H9 (cell line): ENCODE measurements at regions not wholly inside any gene's neighbourhood (a gene's known extent, or its start where the extent isn't known, plus 50 kb on each side); places are given as distances from the start of the nearest gene placed in this dataset.

ENCODE experiments used
- DNase-seq: peaks from one replicate; pipeline ENCODE4 v3.0.0-alpha.2; 2017
- H2AFZ ChIP-seq: one replicate; pipeline ENCODE4 v1.6.1; 2013; ENCODE audit warnings: mild to moderate bottlenecking, low read length, control low read depth, moderate library complexity
- H2AK5ac ChIP-seq: 2 replicates; pipeline ENCODE4 v1.6.1; 2013; ENCODE audit warnings: low read length, control low read depth, mixed read lengths; ENCODE audit not compliant: insufficient read length
- H2BK120ac ChIP-seq: one replicate; pipeline ENCODE4 v1.6.1; 2013; ENCODE audit warnings: low read depth, mild to moderate bottlenecking, low read length, control low read depth, inconsistent platforms; ENCODE audit not compliant: poor library complexity, severe bottlenecking
- H2BK12ac ChIP-seq: 2 replicates; pipeline ENCODE4 v1.6.1; 2013; ENCODE audit warnings: low read length, control low read depth, mixed read lengths, low read depth; ENCODE audit not compliant: insufficient read length
- H2BK15ac ChIP-seq: 2 replicates; pipeline ENCODE4 v1.6.1; 2013; ENCODE audit warnings: low read depth, low read length, control low read depth
- H2BK20ac ChIP-seq: one replicate; pipeline ENCODE4 v1.6.1; 2013; ENCODE audit warnings: low read depth, mild to moderate bottlenecking, low read length, control low read depth, inconsistent platforms; ENCODE audit not compliant: poor library complexity, severe bottlenecking
- H2BK5ac ChIP-seq: 2 replicates; pipeline ENCODE4 v1.6.1; 2013; ENCODE audit warnings: low read length, control low read depth, mixed read lengths; ENCODE audit not compliant: insufficient read length
- H3K14ac ChIP-seq: 2 replicates; pipeline ENCODE4 v1.6.1; 2013; ENCODE audit warnings: low read length, control low read depth; ENCODE audit not compliant: insufficient read depth
- H3K18ac ChIP-seq: 2 replicates; pipeline ENCODE4 v1.6.1; 2013; ENCODE audit warnings: low read depth, mild to moderate bottlenecking, mixed read lengths, low read length, control low read depth; ENCODE audit not compliant: insufficient read length
- H3K23ac ChIP-seq: 2 replicates; pipeline ENCODE4 v1.6.1; 2013; ENCODE audit warnings: low read length, control low read depth, mixed read lengths, low read depth; ENCODE audit not compliant: insufficient read length
- H3K23me2 ChIP-seq: 2 replicates; pipeline ENCODE4 v1.6.1; 2013; ENCODE audit warnings: low read depth, mild to moderate bottlenecking, mixed read lengths, low read length, control low read depth; ENCODE audit not compliant: insufficient read length, poor library complexity, severe bottlenecking
- H3K27ac ChIP-seq: 2 replicates; pipeline ENCODE4 v1.5.1; 2013; ENCODE audit warnings: low read length, control low read depth, mixed read lengths, low read depth; ENCODE audit not compliant: insufficient read length
- H3K27me3 ChIP-seq: 2 replicates; pipeline ENCODE4 v1.6.1; 2013; ENCODE audit warnings: low read length, control low read depth, inconsistent platforms; ENCODE audit not compliant: insufficient read depth
- H3K4ac ChIP-seq: 2 replicates; pipeline ENCODE4 v1.6.1; 2013; ENCODE audit warnings: low read depth, mild to moderate bottlenecking, control low read depth, inconsistent platforms, low read length, moderate library complexity
- H3K4me1 ChIP-seq: 2 replicates; pipeline ENCODE4 v1.6.1; 2013; ENCODE audit warnings: low read length, control low read depth, inconsistent platforms; ENCODE audit not compliant: insufficient read depth
- H3K4me2 ChIP-seq: 2 replicates; pipeline ENCODE4 v1.6.1; 2013; ENCODE audit warnings: low read length, control low read depth, mixed read lengths; ENCODE audit not compliant: insufficient read length, insufficient read depth
- H3K56ac ChIP-seq: 2 replicates; pipeline ENCODE4 v1.6.1; 2013; ENCODE audit warnings: low read depth, mild to moderate bottlenecking, mixed read lengths, low read length, control low read depth; ENCODE audit not compliant: insufficient read length
- H3K79me1 ChIP-seq: 2 replicates; pipeline ENCODE4 v1.6.1; 2013; ENCODE audit warnings: low read depth, mild to moderate bottlenecking, moderate library complexity, low read length, control low read depth, inconsistent platforms; ENCODE audit not compliant: insufficient read depth, poor library complexity, severe bottlenecking
- H3K79me2 ChIP-seq: 2 replicates; pipeline ENCODE4 v1.6.1; 2013; ENCODE audit warnings: low read length, control low read depth, inconsistent platforms; ENCODE audit not compliant: insufficient read depth
- H3K9ac ChIP-seq: 2 replicates; pipeline ENCODE4 v1.6.1; 2013; ENCODE audit warnings: low read length, control low read depth, mixed read lengths; ENCODE audit not compliant: insufficient read length; ENCODE audit errors: extremely low read depth
- H3K9me3 ChIP-seq: one replicate; pipeline ENCODE4 v1.6.1; 2013; ENCODE audit warnings: low read depth, low read length, inconsistent platforms; ENCODE audit not compliant: control insufficient read depth
- H3T11ph ChIP-seq: one replicate; pipeline ENCODE4 v1.6.1; 2013; ENCODE audit warnings: mild to moderate bottlenecking, low read length, control low read depth, inconsistent platforms
- H4K20me1 ChIP-seq: one replicate; pipeline ENCODE4 v1.6.1; 2013; ENCODE audit not compliant: control insufficient read depth, insufficient read length, insufficient read depth
- H4K5ac ChIP-seq: 2 replicates; pipeline ENCODE4 v1.6.1; 2013; ENCODE audit warnings: low read depth, mild to moderate bottlenecking, mixed read lengths, low read length, control low read depth; ENCODE audit not compliant: insufficient read length
- H4K8ac ChIP-seq: replicated peaks from 2 replicates; pipeline ENCODE4 v1.6.1; 2013; ENCODE audit warnings: low read length, control low read depth, mixed read lengths, low read depth; ENCODE audit not compliant: insufficient read length
- H4K91ac ChIP-seq: 2 replicates; pipeline ENCODE4 v1.6.1; 2013; ENCODE audit warnings: low read depth, mild to moderate bottlenecking, moderate library complexity, mixed read lengths, low read length, control low read depth; ENCODE audit not compliant: insufficient read length
- H3K27ac Mint-ChIP-seq, 3 experiments: 2 replicates in 2 of 3; 3 replicates in 1 of 3; pipeline ENCODE4 v1.8.0; 2020 to 2021; ENCODE audit warnings: mixed read lengths in 3 of 3, mild to moderate bottlenecking in 1 of 3, moderate library complexity in 1 of 3
- H3K27me3 Mint-ChIP-seq: 2 replicates; pipeline ENCODE4 v1.8.0; 2021; ENCODE audit warnings: low read depth, mild to moderate bottlenecking, moderate library complexity, mixed read lengths
- H3K36me3 Mint-ChIP-seq, 3 experiments: 2 replicates in 2 of 3; 3 replicates in 1 of 3; pipeline ENCODE4 v1.8.0; 2020 to 2021; ENCODE audit warnings: low read depth in 3 of 3, mixed read lengths in 3 of 3; ENCODE audit not compliant: insufficient read depth in 1 of 3
- H3K4me1 Mint-ChIP-seq, 2 experiments: 2 replicates each; pipeline ENCODE4 v1.8.0; 2020; ENCODE audit warnings: mixed read lengths in 2 of 2
- H3K4me3 Mint-ChIP-seq, 2 experiments: 2 replicates in 1 of 2; 3 replicates in 1 of 2; pipeline ENCODE4 v1.8.0; 2020 to 2021; ENCODE audit warnings: mild to moderate bottlenecking in 2 of 2, mixed read lengths in 2 of 2, moderate library complexity in 1 of 2
- H3K9me3 Mint-ChIP-seq, 2 experiments: 2 replicates in 1 of 2; 3 replicates in 1 of 2; pipeline ENCODE4 v1.8.0; 2020; ENCODE audit warnings: mild to moderate bottlenecking in 2 of 2, mixed read lengths in 2 of 2, moderate library complexity in 1 of 2
- WGBS: extraction: QIAGEN DNeasy Blood & Tissue Kit; methylation state at CpG from one replicate; pipeline ENCODE4 v1.1.7; 2013; ENCODE audit warnings: missing lambda C conversion rate, low lambda C conversion rate, mixed read lengths; ENCODE audit not compliant: insufficient read length; ENCODE audit errors: extremely low coverage; 5-methylcytosine and 5-hydroxymethylcytosine counted together
- TF ChIP-seq, protein P1 (sequence below): fragments of 200-600 bp; sonication (generic); conservative IDR thresholded peaks from 3 replicates; pipeline ENCODE4 v1.8.0; 2021; ENCODE audit warnings: antibody characterized with exemption, mild to moderate bottlenecking

DNA sequence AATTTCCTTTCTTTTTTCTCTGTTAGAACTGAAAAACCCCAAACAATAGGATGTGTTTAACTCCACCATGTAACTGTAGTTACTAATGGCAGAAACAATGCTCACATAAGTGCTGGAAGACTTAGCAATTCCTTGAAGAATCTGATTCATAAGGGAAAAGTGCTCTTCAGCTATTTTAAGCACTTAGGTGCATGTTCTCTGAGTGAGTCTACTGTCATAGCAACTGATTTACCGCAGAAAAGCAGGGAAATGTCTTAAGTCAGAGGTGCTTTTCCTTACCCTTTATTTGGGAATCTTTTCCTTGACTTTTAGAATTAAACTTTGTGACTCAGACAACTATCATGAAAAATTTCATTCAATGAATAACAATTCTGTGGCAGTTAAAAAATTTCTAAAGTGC, 65.4 kb upstream of the NABP1 start:
- Histone ChIP-seq H2AFZ (no peak overlapping the region), H3K18ac (no peak overlapping the region), H3K4me2 (no peak overlapping the region), H2BK120ac (no peak overlapping the region), H3K79me1 (no peaks in the 10 kb centered on the region), H4K5ac (no peak overlapping the region), H3K9me3 (no peaks in the 10 kb centered on the region), H3K79me2 (no peaks in the 10 kb centered on the region), H2BK20ac (no peak overlapping the region), H2BK5ac (no peak overlapping the region), H3T11ph (no peak overlapping the region), H2AK5ac (no peak overlapping the region), H4K8ac (no peak overlapping the region), H3K56ac (no peak overlapping the region), H2BK12ac (no peak overlapping the region), H2BK15ac (no peak overlapping the region), H3K23ac (no peak overlapping the region), H4K20me1 (no peaks in the 10 kb centered on the region), H3K27me3 (no peaks in the 10 kb centered on the region), H4K91ac (no peak overlapping the region), H3K27ac (no peak overlapping the region), H3K4me1 (no peaks in the 10 kb centered on the region), H3K14ac (no peak overlapping the region), H3K23me2 (no peaks in the 10 kb centered on the region), H3K9ac (no peak overlapping the region), H3K4ac (no peak overlapping the region)
- TF ChIP-seq, protein P1, sequence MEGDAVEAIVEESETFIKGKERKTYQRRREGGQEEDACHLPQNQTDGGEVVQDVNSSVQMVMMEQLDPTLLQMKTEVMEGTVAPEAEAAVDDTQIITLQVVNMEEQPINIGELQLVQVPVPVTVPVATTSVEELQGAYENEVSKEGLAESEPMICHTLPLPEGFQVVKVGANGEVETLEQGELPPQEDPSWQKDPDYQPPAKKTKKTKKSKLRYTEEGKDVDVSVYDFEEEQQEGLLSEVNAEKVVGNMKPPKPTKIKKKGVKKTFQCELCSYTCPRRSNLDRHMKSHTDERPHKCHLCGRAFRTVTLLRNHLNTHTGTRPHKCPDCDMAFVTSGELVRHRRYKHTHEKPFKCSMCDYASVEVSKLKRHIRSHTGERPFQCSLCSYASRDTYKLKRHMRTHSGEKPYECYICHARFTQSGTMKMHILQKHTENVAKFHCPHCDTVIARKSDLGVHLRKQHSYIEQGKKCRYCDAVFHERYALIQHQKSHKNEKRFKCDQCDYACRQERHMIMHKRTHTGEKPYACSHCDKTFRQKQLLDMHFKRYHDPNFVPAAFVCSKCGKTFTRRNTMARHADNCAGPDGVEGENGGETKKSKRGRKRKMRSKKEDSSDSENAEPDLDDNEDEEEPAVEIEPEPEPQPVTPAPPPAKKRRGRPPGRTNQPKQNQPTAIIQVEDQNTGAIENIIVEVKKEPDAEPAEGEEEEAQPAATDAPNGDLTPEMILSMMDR, result no peak
- H3K4me3 Mint-ChIP-seq, result no peak overlapping the region
- no CpG with 5 or more reads among the region's 1 CpG for WGBS
- H3K27me3 Mint-ChIP-seq, result no peaks in the 10 kb centered on the region
- DNase-seq, result no peak
- H3K4me1 Mint-ChIP-seq, result no peaks in the 10 kb centered on the region; a peak in 1 of 4 replicates
- H3K36me3 Mint-ChIP-seq, result no peaks in the 10 kb centered on the region
- no peak overlapping the region for H3K27ac Mint-ChIP-seq
- H3K9me3 Mint-ChIP-seq, result no peaks in the 10 kb centered on the region; a peak in 1 of 5 replicates
